ENCODE measurements at regions not wholly inside any gene's neighbourhood (a gene's known extent, or its start where the extent isn't known, plus 50 kb on each side); places are given as distances from the start of the nearest gene placed in this dataset.

- TF ChIP-seq SNAI2 (CRISPR knock-in tag; IDR thresholded peaks at IDR 0.05): no peak
- no peak for TF ChIP-seq ZFP30 (CRISPR knock-in tag; IDR thresholded peaks at IDR 0.05)
- no peak for TF ChIP-seq ZC3H10 (CRISPR knock-in tag; IDR thresholded peaks at IDR 0.05)
- no peak for TF ChIP-seq OSR1 (CRISPR knock-in tag; IDR thresholded peaks at IDR 0.05)
- no peak for TF ChIP-seq ISL1 (CRISPR knock-in tag; IDR thresholded peaks at IDR 0.05)
- TF ChIP-seq CREB5 (CRISPR knock-in tag; IDR thresholded peaks at IDR 0.05; ENCODE audit: low read depth): no peak
- no peak for TF ChIP-seq ZNF565 (CRISPR knock-in tag; conservative IDR thresholded peaks at IDR 0.05; ENCODE audit: low read depth)
- no peak for TF ChIP-seq RARB (CRISPR knock-in tag; IDR thresholded peaks at IDR 0.05)
- TF ChIP-seq POU6F1 (CRISPR knock-in tag; IDR thresholded peaks at IDR 0.05; ENCODE audit: borderline replicate concordance, low read depth): no peak
- TF ChIP-seq ZNF70 (CRISPR knock-in tag; IDR thresholded peaks at IDR 0.05): no peak
- no peak for TF ChIP-seq GLIS3 (CRISPR knock-in tag; IDR thresholded peaks at IDR 0.05)
- no peak for TF ChIP-seq BACH2 (CRISPR knock-in tag; IDR thresholded peaks at IDR 0.05; ENCODE audit: borderline replicate concordance)
- no peak for ATAC-seq
Measured at GRCh38 chr4:130146773-130147172, 1050.8 kb downstream of the C4orf33 start.

GRCh38 chr4:130147641-130148040 is 1051.7 kb downstream of the C4orf33 start:
- TF ChIP-seq CSDC2 (CRISPR knock-in tag; IDR thresholded peaks at IDR 0.05) (no peak), SNAI2 (CRISPR knock-in tag; IDR thresholded peaks at IDR 0.05) (no peak), TOX (CRISPR knock-in tag; IDR thresholded peaks at IDR 0.05; ENCODE audit: borderline replicate concordance) (no peak), PATZ1 (CRISPR knock-in tag; IDR thresholded peaks at IDR 0.05; ENCODE audit: borderline replicate concordance) (no peak), OSR1 (CRISPR knock-in tag; IDR thresholded peaks at IDR 0.05) (no peak), ZNF70 (CRISPR knock-in tag; IDR thresholded peaks at IDR 0.05) (no peak), ARNTL (CRISPR knock-in tag; IDR thresholded peaks at IDR 0.05; ENCODE audit: borderline replicate concordance, low read depth) (no peak), ZFP3 (CRISPR knock-in tag; IDR thresholded peaks at IDR 0.05) (no peak), ESRRG (CRISPR knock-in tag; IDR thresholded peaks at IDR 0.05) (no peak), POU6F1 (CRISPR knock-in tag; IDR thresholded peaks at IDR 0.05; ENCODE audit: borderline replicate concordance, low read depth) (no peak), GLIS3 (CRISPR knock-in tag; IDR thresholded peaks at IDR 0.05) (no peak), CREB5 (CRISPR knock-in tag; IDR thresholded peaks at IDR 0.05; ENCODE audit: low read depth) (no peak), PPARA (CRISPR knock-in tag; IDR thresholded peaks at IDR 0.05; ENCODE audit: borderline replicate concordance) (no peak), CSRNP3 (CRISPR knock-in tag; IDR thresholded peaks at IDR 0.05) (no peak), BACH2 (CRISPR knock-in tag; IDR thresholded peaks at IDR 0.05; ENCODE audit: borderline replicate concordance) (no peak), TSHZ2 (CRISPR knock-in tag; IDR thresholded peaks at IDR 0.05) (no peak)
- ATAC-seq: no peak
